Transverse colon (tissue), 4 donors: ENCODE measurements at regions not wholly inside any gene's neighbourhood (a gene's known extent, or its start where the extent isn't known, plus 50 kb on each side); places are given as distances from the start of the nearest gene placed in this dataset.

Source experiments
- DNase-seq: peaks from one replicate; pipeline ENCODE4 v3.0.0-alpha.2; 2019
- H3K27ac ChIP-seq, 4 donors: fragments of 200-600 bp; sonication (generic); 2 replicates each; pipeline ENCODE4 v1.5.1; 2016 to 2018; ENCODE audit warnings: inconsistent platforms in 4 of 4
- H3K27me3 ChIP-seq: fragments of 200-600 bp; sonication (generic); 2 replicates; pipeline ENCODE4 v1.5.1; 2017; ENCODE audit warnings: inconsistent platforms
- H3K36me3 ChIP-seq, 4 donors: fragments of 200-600 bp; sonication (generic); 2 replicates each; pipeline ENCODE4 v1.5.1; 2017 to 2019; ENCODE audit warnings: inconsistent platforms in 4 of 4
- H3K4me1 ChIP-seq, 4 donors: fragments of 200-600 bp; sonication (generic); 2 replicates each; pipeline ENCODE4 v1.5.1; 2017 to 2020; ENCODE audit warnings: inconsistent platforms in 4 of 4
- H3K4me3 ChIP-seq, 4 donors: fragments of 200-600 bp; sonication (generic); 1 replicate in 1 of 4; 2 replicates in 3 of 4; pipeline versions ENCODE4 v1.5.1 to v1.6.1; 2017 to 2019; ENCODE audit warnings: inconsistent platforms in 4 of 4
- H3K9me3 ChIP-seq, 2 donors: fragments of 200-600 bp; sonication (generic); 2 replicates each; pipeline ENCODE4 v1.5.1; 2017 to 2019; ENCODE audit warnings: inconsistent platforms in 2 of 2
- CTCF ChIP-seq, 5 experiments: fragments of 200-600 bp in 3 of 5; fragments of 450-650 bp in 2 of 5; sonication (generic) in 3 of 5; IDR thresholded peaks; 1 replicate in 2 of 5; 2 replicates in 3 of 5; pipeline ENCODE4 v1.5.1; 2016 to 2017; ENCODE audit warnings: antibody characterized with exemption in 5 of 5, inconsistent platforms in 3 of 5, mild to moderate bottlenecking in 2 of 5, moderate library complexity in 1 of 5
- EP300 ChIP-seq: sonication (generic); formaldehyde crosslinking; IDR thresholded peaks from one replicate; pipeline ENCODE4 v1.6.1; 2017; ENCODE audit warnings: antibody characterized with exemption, low read depth
- POLR2A ChIP-seq: fragments of 450-650 bp; IDR thresholded peaks from one replicate; pipeline ENCODE4 v1.6.1; 2016; ENCODE audit warnings: antibody characterized with exemption, mild to moderate bottlenecking, moderate library complexity
- POLR2AphosphoS5 ChIP-seq, 3 donors: sonication (generic); formaldehyde crosslinking; IDR thresholded peaks; one replicate each; pipeline ENCODE4 v1.6.1; 2016; ENCODE audit warnings: antibody characterized with exemption in 3 of 3
- WGBS, 2 donors: methylation state at CpG; one replicate each; pipeline ENCODE4 v1.1.5; 2018; ENCODE audit warnings: low coverage in 1 of 2; 5-methylcytosine and 5-hydroxymethylcytosine counted together
- in situ Hi-C, 4 donors: fragments of 200-750 bp; cut with MboI; loops; one replicate each; pipeline versions ENCODE4 v1.15.0 to v1.15.1; 2017; ENCODE audit warnings: low sequenced_read_pairs in 3 of 4, low pct_ligation_motif_present in 1 of 4, low pct_unique_long_range_greater_than_20kb in 1 of 4
- intact Hi-C: fragments of 100-400 bp; cut with DNase I; formaldehyde crosslinking; loops from one replicate; pipeline ENCODE4 v1.15.1; 2023; ENCODE audit warnings: low total_unique reads

GRCh38 chr14:58815794-58816193 is 178.0 kb downstream of the DACT1 start:
- in situ Hi-C loops: no loop called here
- Histone ChIP-seq H3K27me3 (no peaks in the 10 kb centered on the region), H3K4me3 (no peak overlapping the region), H3K36me3 (no peaks in the 10 kb centered on the region), H3K27ac (no peak overlapping the region), H3K9me3 (no peaks in the 10 kb centered on the region), H3K4me1 (no peaks in the 10 kb centered on the region)
- 46 to 83% methylated on average over 4 to 5 of the region's 5 CpGs for WGBS, 2 donors
- intact Hi-C loops: no loop called here
- DNase-seq: no peak
- TF ChIP-seq POLR2A (no peak), POLR2AphosphoS5 (IDR thresholded peaks at IDR 0.05) (no peak), EP300 (no peak)

GRCh38 chr14:58816416-58817115 is 178.8 kb downstream of the DACT1 start:
- Histone ChIP-seq H3K4me1 (no peaks in the 10 kb centered on the region), H3K4me3 (no peak overlapping the region), H3K36me3 (no peaks in the 10 kb centered on the region), H3K27ac (no peak overlapping the region), H3K9me3 (no peaks in the 10 kb centered on the region), H3K27me3 (no peaks in the 10 kb centered on the region)
- 55 to 92% methylated on average over 2 to 7 of the region's 7 CpGs for WGBS, 2 donors
- TF ChIP-seq CTCF (IDR thresholded peaks at IDR 0.05) (no peak), EP300 (no peak), POLR2A (no peak), POLR2AphosphoS5 (IDR thresholded peaks at IDR 0.05) (no peak)
- in situ Hi-C loops (no loop called here), intact Hi-C loops (no loop called here)
- no peak for DNase-seq

GRCh38 chr14:58817846-58818245 is 180.1 kb downstream of the DACT1 start:
- Histone ChIP-seq H3K9me3 (no peaks in the 10 kb centered on the region), H3K27ac (no peak overlapping the region), H3K4me1 (no peaks in the 10 kb centered on the region), H3K27me3 (no peaks in the 10 kb centered on the region), H3K4me3 (no peak overlapping the region), H3K36me3 (no peaks in the 10 kb centered on the region)
- WGBS, 2 donors: 75 to 77% methylated on average over 1 of the region's 1 CpG
- TF ChIP-seq POLR2AphosphoS5 (IDR thresholded peaks at IDR 0.05) (no peak), POLR2A (no peak), EP300 (no peak), CTCF (IDR thresholded peaks at IDR 0.05) (no peak)
- DNase-seq: no peak
- intact Hi-C loops (no loop called here), in situ Hi-C loops (no loop called here)

- no peaks in the 10 kb centered on the region for H3K9me3 ChIP-seq
- WGBS, 2 donors: 89 to 93% methylated on average over 2 to 4 of the region's 4 CpGs
- no peak for TF ChIP-seq POLR2A
- no peak for TF ChIP-seq POLR2AphosphoS5 (IDR thresholded peaks at IDR 0.05)
- no peaks in the 10 kb centered on the region for H3K4me1 ChIP-seq
- H3K27me3 ChIP-seq: no peaks in the 10 kb centered on the region
- H3K4me3 ChIP-seq: no peak overlapping the region
- DNase-seq: no peak
- H3K36me3 ChIP-seq: no peaks in the 10 kb centered on the region
- H3K27ac ChIP-seq: no peak overlapping the region
- in situ Hi-C loops: no loop called here
- intact Hi-C loops: no loop called here
These were observed 182.3 kb downstream of the DACT1 start for GRCh38 chr14:58820032-58820431.

GRCh38 chr14:58821421-58821820 is 183.7 kb downstream of the DACT1 start:
- 91 to 100% methylated on average over 3 of the region's 3 CpGs for WGBS, 2 donors
- no peaks in the 10 kb centered on the region for H3K36me3 ChIP-seq
- DNase-seq: no peak
- no peaks in the 10 kb centered on the region for H3K9me3 ChIP-seq
- intact Hi-C loops: no loop called here
- in situ Hi-C loops: no loop called here
- no peak overlapping the region for H3K27ac ChIP-seq
- TF ChIP-seq CTCF (IDR thresholded peaks at IDR 0.05) (no peak), POLR2A (no peak), EP300 (no peak), POLR2AphosphoS5 (IDR thresholded peaks at IDR 0.05) (no peak)
- H3K4me1 ChIP-seq: no peaks in the 10 kb centered on the region
- H3K27me3 ChIP-seq: no peaks in the 10 kb centered on the region
- H3K4me3 ChIP-seq: no peak overlapping the region
